Glomerular visceral epithelial cell (primary cell): ENCODE measurements at regions not wholly inside any gene's neighbourhood (a gene's known extent, or its start where the extent isn't known, plus 50 kb on each side); places are given as distances from the start of the nearest gene placed in this dataset.

Source experiments
- DNase-seq: peaks from one replicate; pipeline ENCODE4 v3.0.0-alpha.2; 2016; ENCODE audit errors: extremely low spot score

DNA sequence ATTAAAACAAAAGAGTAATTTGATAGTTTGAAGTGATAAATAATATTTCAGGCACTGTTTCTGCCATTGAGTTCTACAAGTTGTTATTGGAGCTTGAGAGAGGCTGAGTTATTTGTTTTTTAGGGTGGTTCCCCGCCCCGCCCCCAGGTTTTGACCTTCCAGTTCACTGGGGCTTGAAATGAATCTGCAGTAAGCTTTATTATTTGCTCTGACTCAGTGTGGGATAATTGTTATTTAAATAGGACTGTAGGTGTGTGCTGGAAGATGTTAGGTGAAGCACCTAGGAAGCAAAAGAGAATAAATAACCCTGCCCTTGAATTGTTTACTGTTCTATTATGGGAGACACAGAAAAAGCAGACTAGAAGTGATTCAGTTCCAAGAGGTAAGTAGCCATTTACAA, 81.2 kb upstream of the KCNIP4 start:
- no peak for DNase-seq

DNA sequence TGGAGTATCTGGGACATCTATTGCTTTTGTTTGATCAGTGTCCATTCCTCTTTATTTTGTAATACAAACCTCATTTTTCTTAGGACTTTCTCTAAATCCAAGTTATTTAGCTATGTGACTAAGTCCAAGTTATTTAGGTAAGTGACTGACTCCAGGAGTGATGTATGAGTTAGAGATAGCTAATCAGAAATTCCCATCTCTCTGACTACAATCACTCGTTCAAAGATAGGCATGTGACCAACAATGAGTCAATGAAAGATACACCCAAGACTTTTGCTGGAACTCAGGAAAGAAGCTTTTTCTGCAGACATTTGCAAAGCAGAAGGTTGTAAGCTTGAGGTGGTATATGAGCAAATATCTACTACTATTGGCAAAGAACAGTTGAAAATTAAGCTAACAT, 72.5 kb upstream of the KCNIP4 start:
- no peak for DNase-seq

DNA sequence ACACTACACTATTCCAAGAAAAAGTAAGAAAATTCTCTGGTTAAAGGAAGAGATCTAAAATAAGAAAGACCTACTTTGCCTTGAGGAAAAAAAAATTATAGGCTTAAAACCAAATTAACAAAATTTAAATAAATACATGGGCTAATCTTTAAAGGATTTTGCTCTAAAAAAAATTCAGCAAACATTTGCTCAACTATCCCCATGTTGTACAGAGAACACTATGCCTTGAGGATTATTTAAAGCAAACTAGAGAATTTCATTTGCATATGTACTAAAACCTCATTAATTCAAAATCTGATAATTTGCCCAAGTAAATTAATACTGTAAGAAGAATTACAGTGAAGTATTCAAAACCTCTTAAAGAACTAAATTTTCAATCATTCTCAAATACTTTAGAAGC, 71.6 kb upstream of the KCNIP4 start:
- no peak for DNase-seq

- no peak for DNase-seq
Observed at GRCh38 chr4:22019676-22020075, 71.1 kb upstream of the KCNIP4 start.

DNA sequence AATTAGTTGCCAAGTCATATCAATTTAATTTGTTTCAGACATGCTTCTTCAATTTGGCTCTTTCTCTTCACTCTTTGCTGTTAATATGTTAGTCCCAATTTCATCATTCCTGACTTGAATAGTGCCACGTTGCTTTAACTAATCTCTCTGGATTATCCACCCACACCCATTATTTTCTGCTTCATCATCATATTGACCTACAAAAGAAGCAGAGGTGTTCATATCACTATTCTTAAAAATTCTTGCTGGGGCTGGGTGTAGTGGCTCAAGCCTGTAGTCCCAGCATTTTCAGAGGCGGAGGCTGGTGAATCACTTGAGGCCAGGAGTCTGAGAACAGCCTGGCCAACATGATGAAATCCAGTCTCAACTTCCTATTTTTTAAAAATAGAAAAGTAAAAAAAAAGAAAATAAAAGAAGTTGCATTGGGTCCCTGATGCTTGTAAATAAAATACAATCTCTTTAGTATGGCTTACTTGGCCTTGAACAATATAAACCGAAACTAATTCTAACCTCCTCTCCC, 65.7 kb upstream of the KCNIP4 start:
- DNase-seq: no peak

DNA sequence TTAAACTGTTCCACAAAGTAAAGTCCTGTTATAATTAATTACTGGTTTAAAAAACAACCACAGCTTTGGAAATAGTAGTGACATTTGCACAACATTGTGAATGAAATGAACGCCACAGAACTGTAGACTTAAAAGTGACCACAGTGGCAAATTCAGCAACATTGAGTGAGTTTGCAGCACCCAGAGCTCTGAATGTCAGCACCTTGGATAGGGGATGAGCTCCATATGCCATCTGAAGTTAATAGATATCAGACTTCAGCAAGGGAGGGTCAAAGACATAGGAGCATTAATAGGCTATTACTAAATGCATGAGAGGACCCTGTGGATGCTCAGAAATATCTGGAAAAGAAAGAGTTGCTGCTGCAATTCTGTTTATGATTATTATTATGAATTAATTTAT, 55.3 kb upstream of the KCNIP4 start:
- no peak for DNase-seq
